Tibial artery (tissue), 4 donors: ENCODE measurements at regions not wholly inside any gene's neighbourhood (a gene's known extent, or its start where the extent isn't known, plus 50 kb on each side); places are given as distances from the start of the nearest gene placed in this dataset.

ENCODE experiments used
- DNase-seq, 2 donors: peaks; one replicate each; pipeline ENCODE4 v3.0.0-alpha.2; 2019
- H3K27ac ChIP-seq, 2 donors: fragments of 200-600 bp; sonication (generic) in 1 of 2; 1 replicate in 1 of 2; 2 replicates in 1 of 2; pipeline ENCODE4 v1.5.1; 2018 to 2019; ENCODE audit warnings: mild to moderate bottlenecking in 1 of 2
- H3K27me3 ChIP-seq, 2 donors: fragments of 200-600 bp; sonication (generic) in 1 of 2; one replicate each; pipeline versions ENCODE4 v1.5.1 to v1.6.0; 2016 to 2019
- H3K36me3 ChIP-seq, 3 donors: fragments of 200-600 bp; sonication (generic) in 2 of 3; one replicate each; pipeline ENCODE4 v1.5.1; 2016 to 2019; ENCODE audit warnings: mild to moderate bottlenecking in 2 of 3
- H3K4me1 ChIP-seq, 4 donors: fragments of 200-600 bp; sonication (generic) in 2 of 4; 1 replicate in 3 of 4; 2 replicates in 1 of 4; pipeline ENCODE4 v1.5.1; 2016 to 2019
- H3K4me3 ChIP-seq, 2 donors: fragments of 200-600 bp; sonication (generic) in 1 of 2; 1 replicate in 1 of 2; 2 replicates in 1 of 2; pipeline ENCODE4 v1.5.1; 2018 to 2019; ENCODE audit warnings: mild to moderate bottlenecking in 2 of 2
- H3K9me3 ChIP-seq, 3 donors: fragments of 200-600 bp; sonication (generic) in 1 of 3; one replicate each; pipeline ENCODE4 v1.5.1; 2016 to 2019
- CTCF ChIP-seq, 2 experiments: fragments of 200-600 bp in 1 of 2; fragments of 450-650 bp in 1 of 2; IDR thresholded peaks; one replicate each; pipeline ENCODE4 v1.5.1; 2017 to 2019; ENCODE audit warnings: antibody characterized with exemption in 2 of 2, mild to moderate bottlenecking in 1 of 2, moderate library complexity in 1 of 2
- intact Hi-C: fragments of 100-400 bp; cut with DNase I; formaldehyde crosslinking; loops from one replicate; pipeline ENCODE4 v1.15.0; 2023; ENCODE audit warnings: low total_unique reads

- Histone ChIP-seq H3K27ac (no peak overlapping the region), H3K27me3 (no peaks in the 10 kb centered on the region), H3K4me3 (no peak overlapping the region), H3K36me3 (no peaks in the 10 kb centered on the region), H3K9me3 (peaks cover 0 to 12% (median 0%) of the 10 kb centered on the region in 3 donors), H3K4me1 (no peaks in the 10 kb centered on the region)
- TF ChIP-seq CTCF (IDR thresholded peaks at IDR 0.05) = no peak
- DNase-seq = no peak
- intact Hi-C loops = no loop called here
Observed at GRCh38 chr19:28045621-28046020, 1167.3 kb downstream of the UQCRFS1 start.

GRCh38 chr19:28044477-28044876 lies 1168.5 kb downstream of the UQCRFS1 start:
- intact Hi-C loops = no loop called here
- Histone ChIP-seq H3K27me3 (no peaks in the 10 kb centered on the region), H3K9me3 (peaks cover 0 to 14% (median 0%) of the 10 kb centered on the region in 3 donors), H3K4me1 (no peaks in the 10 kb centered on the region), H3K27ac (no peak overlapping the region), H3K36me3 (no peaks in the 10 kb centered on the region), H3K4me3 (no peak overlapping the region)
- DNase-seq = no peak
- no peak for TF ChIP-seq CTCF (IDR thresholded peaks at IDR 0.05)

GRCh38 chr19:28042516-28042915 lies 1170.4 kb downstream of the UQCRFS1 start:
- Histone ChIP-seq H3K9me3 (peaks cover 0 to 16% (median 0%) of the 10 kb centered on the region in 3 donors), H3K4me1 (no peaks in the 10 kb centered on the region), H3K27ac (no peak overlapping the region), H3K27me3 (no peaks in the 10 kb centered on the region), H3K36me3 (no peaks in the 10 kb centered on the region), H3K4me3 (no peak overlapping the region)
- no peak for TF ChIP-seq CTCF (IDR thresholded peaks at IDR 0.05)
- intact Hi-C loops = no loop called here
- DNase-seq = no peak

- H3K4me3 ChIP-seq = no peak overlapping the region
- no peaks in the 10 kb centered on the region for H3K36me3 ChIP-seq
- TF ChIP-seq CTCF (IDR thresholded peaks at IDR 0.05) = no peak
- no peaks in the 10 kb centered on the region for H3K27me3 ChIP-seq
- intact Hi-C loops = no loop called here
- no peak overlapping the region for H3K27ac ChIP-seq
- no peak for DNase-seq
- no peaks in the 10 kb centered on the region for H3K4me1 ChIP-seq
- H3K9me3 ChIP-seq = peaks cover 0 to 10% (median 0%) of the 10 kb centered on the region in 3 donors
Observed at GRCh38 chr19:28039677-28040381, 1173.1 kb downstream of the UQCRFS1 start.

GRCh38 chr19:28037186-28037585 lies 1175.8 kb downstream of the UQCRFS1 start:
- no peak for DNase-seq
- no peak for TF ChIP-seq CTCF (IDR thresholded peaks at IDR 0.05)
- Histone ChIP-seq H3K27ac (no peak overlapping the region), H3K36me3 (no peaks in the 10 kb centered on the region), H3K9me3 (peaks cover 0 to 8% (median 0%) of the 10 kb centered on the region in 3 donors), H3K27me3 (no peaks in the 10 kb centered on the region), H3K4me1 (no peaks in the 10 kb centered on the region), H3K4me3 (no peak overlapping the region)
- intact Hi-C loops = no loop called here
